ENCODE measurements at regions not wholly inside any gene's neighbourhood (a gene's known extent, or its start where the extent isn't known, plus 50 kb on each side); places are given as distances from the start of the nearest gene placed in this dataset.

- H3K36me3 Mint-ChIP-seq (ENCODE audit: insufficient read depth in 1 of 3, low read depth in 3 of 3) = peaks cover 0 to 5% (median 0%) of the 10 kb centered on the region in 3 experiments; a peak in 1 of 7 replicates
- H2AFZ ChIP-seq (ENCODE audit: low read length) = no peak overlapping the region
- no peaks in the 10 kb centered on the region for H3K9me3 ChIP-seq (ENCODE audit: control insufficient read depth, low read depth, low read length)
- H3K4me3 Mint-ChIP-seq = no peak overlapping the region
- no peak overlapping the region for H4K5ac ChIP-seq (ENCODE audit: insufficient read length, low read depth, low read length)
- no peak overlapping the region for H3K23ac ChIP-seq (ENCODE audit: insufficient read length, low read depth, low read length)
- H2AK5ac ChIP-seq (ENCODE audit: insufficient read length, low read length) = no peak overlapping the region
- H4K8ac ChIP-seq (replicated peaks; ENCODE audit: insufficient read length, low read depth, low read length) = no peak overlapping the region
- no peak overlapping the region for H3K27ac ChIP-seq (ENCODE audit: insufficient read length, low read depth, low read length)
- no peak overlapping the region for H3T11ph ChIP-seq (ENCODE audit: low read length)
- H3K56ac ChIP-seq (ENCODE audit: insufficient read length, low read depth, low read length) = no peak overlapping the region
- H3K4me1 Mint-ChIP-seq = no peaks in the 10 kb centered on the region
- no peak overlapping the region for H3K9ac ChIP-seq (ENCODE audit: extremely low read depth, insufficient read length, low read length)
- H3K4me2 ChIP-seq (ENCODE audit: insufficient read depth, insufficient read length, low read length) = no peak overlapping the region
- no peak overlapping the region for H3K27ac Mint-ChIP-seq
- TF ChIP-seq CTCF (conservative IDR thresholded peaks at IDR 0.05) = no peak
- no peak overlapping the region for H3K14ac ChIP-seq (ENCODE audit: insufficient read depth, low read length)
- H3K79me1 ChIP-seq (ENCODE audit: insufficient read depth, low read depth, low read length, poor library complexity, severe bottlenecking) = no peaks in the 10 kb centered on the region
- no peaks in the 10 kb centered on the region for H3K27me3 ChIP-seq (ENCODE audit: insufficient read depth, low read length)
- H2BK15ac ChIP-seq (ENCODE audit: low read depth, low read length) = no peak overlapping the region
- H2BK12ac ChIP-seq (ENCODE audit: insufficient read length, low read depth, low read length) = no peak overlapping the region
- H3K4ac ChIP-seq (ENCODE audit: low read depth, low read length) = no peak overlapping the region
- DNase-seq = no peak
- no peaks in the 10 kb centered on the region for H3K23me2 ChIP-seq (ENCODE audit: insufficient read length, low read depth, low read length, poor library complexity, severe bottlenecking)
- no peaks in the 10 kb centered on the region for H3K4me1 ChIP-seq (ENCODE audit: insufficient read depth, low read length)
- peaks cover 0 to 12% of the 10 kb centered on the region in 2 experiments; a peak in 4 of 5 replicates for H3K9me3 Mint-ChIP-seq
- no CpG with 5 or more reads among the region's 2 CpGs for WGBS (ENCODE audit: extremely low coverage, insufficient read length, low lambda C conversion rate)
- H2BK5ac ChIP-seq (ENCODE audit: insufficient read length, low read length) = no peak overlapping the region
- H2BK20ac ChIP-seq (ENCODE audit: low read depth, low read length, poor library complexity, severe bottlenecking) = no peak overlapping the region
- no peaks in the 10 kb centered on the region for H3K79me2 ChIP-seq (ENCODE audit: insufficient read depth, low read length)
- H4K91ac ChIP-seq (ENCODE audit: insufficient read length, low read depth, low read length) = no peak overlapping the region
- no peak overlapping the region for H2BK120ac ChIP-seq (ENCODE audit: low read depth, low read length, poor library complexity, severe bottlenecking)
- no peaks in the 10 kb centered on the region for H4K20me1 ChIP-seq (ENCODE audit: control insufficient read depth, insufficient read depth, insufficient read length)
- no peaks in the 10 kb centered on the region for H3K27me3 Mint-ChIP-seq (ENCODE audit: low read depth)
- H3K18ac ChIP-seq (ENCODE audit: insufficient read length, low read depth, low read length) = no peak overlapping the region
Observed at GRCh38 chr2:223238301-223238700, 186.3 kb downstream of the KCNE4 start.

Data from H9 (cell line).